ENCODE measurements at regions not wholly inside any gene's neighbourhood (a gene's known extent, or its start where the extent isn't known, plus 50 kb on each side); places are given as distances from the start of the nearest gene placed in this dataset.
"Not testable (repeated sequence)": the region's sequence is repeated elsewhere in the genome, so short reads cannot be mapped to it uniquely, and the experiment has no call there.

- no peaks in the 10 kb centered on the region for H3K27me3 ChIP-seq (ENCODE audit: insufficient read depth, low read length)
- no peaks in the 10 kb centered on the region for H3K9me3 ChIP-seq (ENCODE audit: insufficient read depth, low read depth, low read length)
- H3K4me1 ChIP-seq (ENCODE audit: insufficient read depth, low read length), result no peaks in the 10 kb centered on the region
- no peak overlapping the region for H3K27ac ChIP-seq (ENCODE audit: low read length)
- no peak overlapping the region for H3K9ac ChIP-seq (ENCODE audit: low read depth, low read length)
- no peak overlapping the region for H3K4me3 ChIP-seq (ENCODE audit: low read length)
- no peaks in the 10 kb centered on the region for H3K36me3 ChIP-seq (ENCODE audit: insufficient read depth, low read depth, low read length)
Measured at GRCh38 chr2:145524303-145524702, 1004.4 kb upstream of the ZEB2 start.

GRCh38 chr2:145519254-145519653 lies 999.3 kb upstream of the ZEB2 start:
- not testable (repeated sequence) for H3K36me3 ChIP-seq (ENCODE audit: insufficient read depth, low read depth, low read length); H3K4me3 ChIP-seq (ENCODE audit: low read length); H3K9me3 ChIP-seq (ENCODE audit: insufficient read depth, low read depth, low read length); H3K27me3 ChIP-seq (ENCODE audit: insufficient read depth, low read length); H3K4me1 ChIP-seq (ENCODE audit: insufficient read depth, low read length); H3K27ac ChIP-seq (ENCODE audit: low read length); H3K9ac ChIP-seq (ENCODE audit: low read depth, low read length)

GRCh38 chr2:145511946-145512345 lies 992.0 kb upstream of the ZEB2 start:
- Histone ChIP-seq H3K27ac (ENCODE audit: low read length) (no peak overlapping the region), H3K9ac (ENCODE audit: low read depth, low read length) (no peak overlapping the region), H3K4me3 (ENCODE audit: low read length) (no peak overlapping the region), H3K9me3 (ENCODE audit: insufficient read depth, low read depth, low read length) (no peaks in the 10 kb centered on the region), H3K27me3 (ENCODE audit: insufficient read depth, low read length) (no peaks in the 10 kb centered on the region), H3K4me1 (ENCODE audit: insufficient read depth, low read length) (no peaks in the 10 kb centered on the region), H3K36me3 (ENCODE audit: insufficient read depth, low read depth, low read length) (no peaks in the 10 kb centered on the region)

GRCh38 chr2:145503511-145503910 lies 983.6 kb upstream of the ZEB2 start:
- Histone ChIP-seq H3K36me3 (ENCODE audit: insufficient read depth, low read depth, low read length) (no peaks in the 10 kb centered on the region), H3K9me3 (ENCODE audit: insufficient read depth, low read depth, low read length) (no peaks in the 10 kb centered on the region)

GRCh38 chr2:145501920-145502319 lies 982.0 kb upstream of the ZEB2 start:
- no peaks in the 10 kb centered on the region for H3K9me3 ChIP-seq (ENCODE audit: insufficient read depth, low read depth, low read length)
- H3K27me3 ChIP-seq (ENCODE audit: insufficient read depth, low read length), result no peaks in the 10 kb centered on the region
- no peak overlapping the region for H3K27ac ChIP-seq (ENCODE audit: low read length)
- H3K9ac ChIP-seq (ENCODE audit: low read depth, low read length), result no peak overlapping the region
- H3K36me3 ChIP-seq (ENCODE audit: insufficient read depth, low read depth, low read length), result no peaks in the 10 kb centered on the region
- no peak overlapping the region for H3K4me3 ChIP-seq (ENCODE audit: low read length)
- no peaks in the 10 kb centered on the region for H3K4me1 ChIP-seq (ENCODE audit: insufficient read depth, low read length)

More at GRCh38 chr2:145503511-145503910, 983.6 kb upstream of the ZEB2 start:
- no peaks in the 10 kb centered on the region for H3K27me3 ChIP-seq (ENCODE audit: insufficient read depth, low read length)
- H3K27ac ChIP-seq (ENCODE audit: low read length), result no peak overlapping the region
- H3K4me1 ChIP-seq (ENCODE audit: insufficient read depth, low read length), result no peaks in the 10 kb centered on the region
- H3K4me3 ChIP-seq (ENCODE audit: low read length), result no peak overlapping the region
- H3K9ac ChIP-seq (ENCODE audit: low read depth, low read length), result no peak overlapping the region

GRCh38 chr2:145495590-145495989 lies 975.7 kb upstream of the ZEB2 start:
- Histone ChIP-seq H3K36me3 (ENCODE audit: insufficient read depth, low read depth, low read length) (no peaks in the 10 kb centered on the region), H3K27ac (ENCODE audit: low read length) (no peak overlapping the region), H3K9ac (ENCODE audit: low read depth, low read length) (no peak overlapping the region), H3K27me3 (ENCODE audit: insufficient read depth, low read length) (no peaks in the 10 kb centered on the region), H3K9me3 (ENCODE audit: insufficient read depth, low read depth, low read length) (no peaks in the 10 kb centered on the region), H3K4me3 (ENCODE audit: low read length) (no peak overlapping the region), H3K4me1 (ENCODE audit: insufficient read depth, low read length) (no peaks in the 10 kb centered on the region)

GRCh38 chr2:145494441-145494840 lies 974.5 kb upstream of the ZEB2 start:
- no peaks in the 10 kb centered on the region for H3K36me3 ChIP-seq (ENCODE audit: insufficient read depth, low read depth, low read length)
- H3K27me3 ChIP-seq (ENCODE audit: insufficient read depth, low read length), result no peaks in the 10 kb centered on the region
- H3K9ac ChIP-seq (ENCODE audit: low read depth, low read length), result no peak overlapping the region
- H3K4me1 ChIP-seq (ENCODE audit: insufficient read depth, low read length), result no peaks in the 10 kb centered on the region
- no peak overlapping the region for H3K27ac ChIP-seq (ENCODE audit: low read length)
- H3K4me3 ChIP-seq (ENCODE audit: low read length), result no peak overlapping the region
- no peaks in the 10 kb centered on the region for H3K9me3 ChIP-seq (ENCODE audit: insufficient read depth, low read depth, low read length)

- H3K27ac ChIP-seq (ENCODE audit: low read length), result no peak overlapping the region
- no peaks in the 10 kb centered on the region for H3K36me3 ChIP-seq (ENCODE audit: insufficient read depth, low read depth, low read length)
- no peak overlapping the region for H3K4me3 ChIP-seq (ENCODE audit: low read length)
- no peaks in the 10 kb centered on the region for H3K4me1 ChIP-seq (ENCODE audit: insufficient read depth, low read length)
- no peak overlapping the region for H3K9ac ChIP-seq (ENCODE audit: low read depth, low read length)
- no peaks in the 10 kb centered on the region for H3K27me3 ChIP-seq (ENCODE audit: insufficient read depth, low read length)
- H3K9me3 ChIP-seq (ENCODE audit: insufficient read depth, low read depth, low read length), result no peaks in the 10 kb centered on the region
Measured at GRCh38 chr2:145488571-145488970, 968.7 kb upstream of the ZEB2 start.

GRCh38 chr2:145484448-145485097 lies 964.7 kb upstream of the ZEB2 start:
- no peaks in the 10 kb centered on the region for H3K4me1 ChIP-seq (ENCODE audit: insufficient read depth, low read length)
- no peaks in the 10 kb centered on the region for H3K36me3 ChIP-seq (ENCODE audit: insufficient read depth, low read depth, low read length)
- no peak overlapping the region for H3K9ac ChIP-seq (ENCODE audit: low read depth, low read length)
- H3K27ac ChIP-seq (ENCODE audit: low read length), result no peak overlapping the region
- no peaks in the 10 kb centered on the region for H3K27me3 ChIP-seq (ENCODE audit: insufficient read depth, low read length)
- H3K9me3 ChIP-seq (ENCODE audit: insufficient read depth, low read depth, low read length), result no peaks in the 10 kb centered on the region
- no peak overlapping the region for H3K4me3 ChIP-seq (ENCODE audit: low read length)

GRCh38 chr2:145483854-145484253 lies 963.9 kb upstream of the ZEB2 start:
- Histone ChIP-seq H3K4me3 (ENCODE audit: low read length) (no peak overlapping the region), H3K9me3 (ENCODE audit: insufficient read depth, low read depth, low read length) (no peaks in the 10 kb centered on the region), H3K27ac (ENCODE audit: low read length) (no peak overlapping the region), H3K9ac (ENCODE audit: low read depth, low read length) (no peak overlapping the region), H3K27me3 (ENCODE audit: insufficient read depth, low read length) (no peaks in the 10 kb centered on the region), H3K4me1 (ENCODE audit: insufficient read depth, low read length) (no peaks in the 10 kb centered on the region), H3K36me3 (ENCODE audit: insufficient read depth, low read depth, low read length) (no peaks in the 10 kb centered on the region)

GRCh38 chr2:145481334-145481922 lies 961.5 kb upstream of the ZEB2 start:
- H3K4me3 ChIP-seq (ENCODE audit: low read length), result no peak overlapping the region
- H3K9me3 ChIP-seq (ENCODE audit: insufficient read depth, low read depth, low read length), result no peaks in the 10 kb centered on the region
- H3K4me1 ChIP-seq (ENCODE audit: insufficient read depth, low read length), result no peaks in the 10 kb centered on the region
- H3K27me3 ChIP-seq (ENCODE audit: insufficient read depth, low read length), result no peaks in the 10 kb centered on the region
- H3K27ac ChIP-seq (ENCODE audit: low read length), result no peak overlapping the region
- no peak overlapping the region for H3K9ac ChIP-seq (ENCODE audit: low read depth, low read length)
- no peaks in the 10 kb centered on the region for H3K36me3 ChIP-seq (ENCODE audit: insufficient read depth, low read depth, low read length)

- Histone ChIP-seq H3K9me3 (ENCODE audit: insufficient read depth, low read depth, low read length) (no peaks in the 10 kb centered on the region), H3K27ac (ENCODE audit: low read length) (no peak overlapping the region), H3K27me3 (ENCODE audit: insufficient read depth, low read length) (no peaks in the 10 kb centered on the region), H3K4me3 (ENCODE audit: low read length) (no peak overlapping the region), H3K9ac (ENCODE audit: low read depth, low read length) (no peak overlapping the region), H3K4me1 (ENCODE audit: insufficient read depth, low read length) (no peaks in the 10 kb centered on the region), H3K36me3 (ENCODE audit: insufficient read depth, low read depth, low read length) (no peaks in the 10 kb centered on the region)
Measured at GRCh38 chr2:145464866-145465265, 944.9 kb upstream of the ZEB2 start.
